Tibial nerve (tissue), 4 donors: ENCODE measurements at regions not wholly inside any gene's neighbourhood (a gene's known extent, or its start where the extent isn't known, plus 50 kb on each side); places are given as distances from the start of the nearest gene placed in this dataset.

Experiments
- DNase-seq, 2 donors: peaks; one replicate each; pipeline ENCODE4 v3.0.0-alpha.2; 2019; ENCODE audit warnings: low spot score in 2 of 2
- H3K27ac ChIP-seq, 4 donors: fragments of 200-600 bp; sonication (generic) in 3 of 4; one replicate each; pipeline ENCODE4 v1.5.1; 2017 to 2019; ENCODE audit warnings: mild to moderate bottlenecking in 1 of 4
- H3K27me3 ChIP-seq, 2 donors: fragments of 200-600 bp; sonication (generic) in 1 of 2; one replicate each; pipeline versions ENCODE4 v1.5.1 to v1.6.0; 2017 to 2019
- H3K36me3 ChIP-seq, 3 donors: fragments of 200-600 bp; sonication (generic); one replicate each; pipeline ENCODE4 v1.5.1; 2018 to 2019
- H3K4me1 ChIP-seq, 4 donors: fragments of 200-600 bp; sonication (generic) in 3 of 4; one replicate each; pipeline ENCODE4 v1.5.1; 2017 to 2019
- H3K4me3 ChIP-seq, 4 donors: fragments of 200-600 bp; sonication (generic) in 3 of 4; one replicate each; pipeline ENCODE4 v1.5.1; 2017 to 2019; ENCODE audit warnings: mild to moderate bottlenecking in 1 of 4, moderate library complexity in 1 of 4
- H3K9me3 ChIP-seq, 4 donors: fragments of 200-600 bp; sonication (generic) in 3 of 4; one replicate each; pipeline ENCODE4 v1.5.1; 2017 to 2019
- CTCF ChIP-seq, 5 experiments: fragments of 200-600 bp in 3 of 5; fragments of 450-650 bp in 2 of 5; sonication (generic) in 3 of 5; IDR thresholded peaks; one replicate each; pipeline ENCODE4 v1.5.1; 2016 to 2019; ENCODE audit warnings: antibody characterized with exemption in 5 of 5, mild to moderate bottlenecking in 3 of 5, moderate library complexity in 2 of 5
- EP300 ChIP-seq, 2 donors: sonication (generic); formaldehyde crosslinking; IDR thresholded peaks; one replicate each; pipeline ENCODE4 v1.6.1; 2017; ENCODE audit warnings: antibody characterized with exemption in 2 of 2, mild to moderate bottlenecking in 1 of 2
- POLR2A ChIP-seq, 2 donors: fragments of 450-650 bp; IDR thresholded peaks; one replicate each; pipeline ENCODE4 v1.6.1; 2017; ENCODE audit warnings: antibody characterized with exemption in 2 of 2, mild to moderate bottlenecking in 2 of 2, moderate library complexity in 2 of 2
- WGBS, 2 donors: methylation state at CpG; one replicate each; pipeline ENCODE4 v1.1.5; 2018; 5-methylcytosine and 5-hydroxymethylcytosine counted together

GRCh38 chr22:27543460-27543859 lies 258.1 kb downstream of the MN1 start:
- Histone ChIP-seq H3K36me3 (no peaks in the 10 kb centered on the region), H3K27ac (no peak overlapping the region), H3K9me3 (no peaks in the 10 kb centered on the region), H3K4me3 (no peak overlapping the region), H3K27me3 (peaks cover 0 to 6% of the 10 kb centered on the region in 2 donors), H3K4me1 (no peaks in the 10 kb centered on the region)
- 75 to 89% methylated on average over 2 of the region's 2 CpGs for WGBS, 2 donors
- no peak for DNase-seq
- TF ChIP-seq CTCF (IDR thresholded peaks at IDR 0.05) (no peak), POLR2A (IDR thresholded peaks at IDR 0.05) (no peak), EP300 (IDR thresholded peaks at IDR 0.05) (no peak)

DNA sequence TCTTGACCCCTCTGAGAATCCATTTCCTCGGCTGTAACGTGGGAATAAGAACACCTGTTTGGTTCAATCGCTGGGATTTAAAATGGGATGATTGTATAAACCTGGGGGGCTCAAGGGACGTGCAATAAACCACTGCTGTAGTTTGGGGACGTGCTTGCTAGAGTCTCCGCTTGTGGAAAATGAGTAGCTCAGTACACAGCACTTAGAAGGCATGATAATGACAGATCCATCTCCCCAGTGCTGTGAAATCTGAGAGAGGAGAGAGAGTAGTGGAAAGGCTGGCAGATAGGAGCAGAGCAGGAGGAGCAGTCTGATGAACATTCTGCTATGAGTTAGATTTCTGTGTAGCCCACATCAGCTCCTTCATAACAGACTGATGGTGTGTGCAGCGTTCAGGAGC lies 256.5 kb downstream of the MN1 start:
- 67 to 71% methylated on average over 7 of the region's 7 CpGs for WGBS, 2 donors
- no peaks in the 10 kb centered on the region for H3K27me3 ChIP-seq

GRCh38 chr22:27546157-27546935 lies 255.2 kb downstream of the MN1 start:
- no peaks in the 10 kb centered on the region for H3K27me3 ChIP-seq
- no peaks in the 10 kb centered on the region for H3K36me3 ChIP-seq
- H3K4me3 ChIP-seq = no peak overlapping the region
- WGBS, 2 donors = 76 to 82% methylated on average over 18 of the region's 18 CpGs
- no peak for DNase-seq
- H3K27ac ChIP-seq = no peak overlapping the region
- H3K9me3 ChIP-seq = no peaks in the 10 kb centered on the region
- TF ChIP-seq POLR2A (IDR thresholded peaks at IDR 0.05) (no peak), CTCF (IDR thresholded peaks at IDR 0.05) (no peak), EP300 (IDR thresholded peaks at IDR 0.05) (no peak)
- no peaks in the 10 kb centered on the region for H3K4me1 ChIP-seq

More for the DNA sequence above, 256.5 kb downstream of the MN1 start:
- Histone ChIP-seq H3K9me3 (no peaks in the 10 kb centered on the region), H3K27ac (no peak overlapping the region), H3K4me1 (no peaks in the 10 kb centered on the region), H3K36me3 (no peaks in the 10 kb centered on the region), H3K4me3 (no peak overlapping the region)
- no peak for DNase-seq
- TF ChIP-seq EP300 (IDR thresholded peaks at IDR 0.05) = no peak
- no peak for TF ChIP-seq CTCF (IDR thresholded peaks at IDR 0.05)
- no peak for TF ChIP-seq POLR2A (IDR thresholded peaks at IDR 0.05)

- TF ChIP-seq EP300 (IDR thresholded peaks at IDR 0.05) (no peak), CTCF (IDR thresholded peaks at IDR 0.05) (no peak), POLR2A (IDR thresholded peaks at IDR 0.05) (no peak)
- Histone ChIP-seq H3K27me3 (no peaks in the 10 kb centered on the region), H3K4me3 (no peak overlapping the region), H3K27ac (no peak overlapping the region), H3K4me1 (peaks cover 0 to 8% (median 0%) of the 10 kb centered on the region in 4 donors), H3K36me3 (no peaks in the 10 kb centered on the region), H3K9me3 (peaks cover 0 to 6% (median 0%) of the 10 kb centered on the region in 4 donors)
- WGBS, 2 donors = 90% methylated on average over 7 of the region's 7 CpGs
- no peak for DNase-seq
Measured at GRCh38 chr22:27551402-27551801, 250.2 kb downstream of the MN1 start.

- Histone ChIP-seq H3K36me3 (no peaks in the 10 kb centered on the region), H3K4me3 (no peak overlapping the region), H3K27me3 (no peaks in the 10 kb centered on the region), H3K27ac (no peak overlapping the region), H3K4me1 (peaks cover 0 to 8% (median 0%) of the 10 kb centered on the region in 4 donors), H3K9me3 (peaks cover 0 to 6% (median 0%) of the 10 kb centered on the region in 4 donors)
- TF ChIP-seq CTCF (IDR thresholded peaks at IDR 0.05) = no peak
- TF ChIP-seq POLR2A (IDR thresholded peaks at IDR 0.05) = no peak
- TF ChIP-seq EP300 (IDR thresholded peaks at IDR 0.05) = no peak
- WGBS, 2 donors = 95 to 96% methylated on average over 7 of the region's 7 CpGs
- DNase-seq = no peak
Measured at GRCh38 chr22:27552176-27552575, 249.4 kb downstream of the MN1 start.
